ENCODE measurements at regions not wholly inside any gene's neighbourhood (a gene's known extent, or its start where the extent isn't known, plus 50 kb on each side); places are given as distances from the start of the nearest gene placed in this dataset.

GRCh38 chr5:62732677-62733121 lies 154.1 kb downstream of the LRRC70 start:
- no peak for TF ChIP-seq CTCF (IDR thresholded peaks at IDR 0.05; ENCODE audit: insufficient read depth in 1 of 2, low read depth in 1 of 2, low read length in 1 of 2, severe bottlenecking in 1 of 2, unreplicated experiment in 1 of 2)
- no TSS peak for BruUV-seq (replicated peaks)
- H3K27me3 ChIP-seq (replicated peaks; ENCODE audit: control insufficient read depth, insufficient read depth, low read length): no peaks in the 10 kb centered on the region
- no peaks in the 10 kb centered on the region for H3K36me3 Mint-ChIP-seq (ENCODE audit: insufficient read depth, unreplicated experiment)
- H3K9me3 ChIP-seq: 0 out of 2 replicates have a peak, but pooled peaks cover 4% of the 10 kb centered on the region
- H3K27ac Mint-ChIP-seq (ENCODE audit: unreplicated experiment): no peak overlapping the region
- H3K9me3 Mint-ChIP-seq (ENCODE audit: unreplicated experiment): peaks cover 13% of the 10 kb centered on the region
- DNase-seq: no peak
- no peak overlapping the region for H3K4me3 ChIP-seq (ENCODE audit: low read depth, low read length)
- POLR2A ChIA-PET: no interaction called here
- H3K4me3 Mint-ChIP-seq (ENCODE audit: unreplicated experiment): no peak overlapping the region
- intact Hi-C loops (cut with micrococcal nuclease; ENCODE audit: unreplicated experiment): no loop called here
- no peaks in the 10 kb centered on the region for H3K36me3 ChIP-seq (ENCODE audit: control insufficient read depth, insufficient read depth, low read length)
- no peaks in the 10 kb centered on the region for H3K27me3 Mint-ChIP-seq (ENCODE audit: insufficient read depth, unreplicated experiment)
- no peaks in the 10 kb centered on the region for H3K4me1 ChIP-seq
- CTCF ChIA-PET: no interaction called here
- no peaks in the 10 kb centered on the region for H3K4me1 Mint-ChIP-seq (ENCODE audit: low read depth, unreplicated experiment)

GRCh38 chr5:62731022-62731421 lies 152.4 kb downstream of the LRRC70 start:
- Mint-ChIP-seq H3K4me1 (ENCODE audit: low read depth, unreplicated experiment) (no peaks in the 10 kb centered on the region), H3K9me3 (ENCODE audit: unreplicated experiment) (peaks cover 13% of the 10 kb centered on the region), H3K36me3 (ENCODE audit: insufficient read depth, unreplicated experiment) (no peaks in the 10 kb centered on the region), H3K27me3 (ENCODE audit: insufficient read depth, unreplicated experiment) (no peaks in the 10 kb centered on the region), H3K27ac (ENCODE audit: unreplicated experiment) (no peak overlapping the region), H3K4me3 (ENCODE audit: unreplicated experiment) (no peak overlapping the region)
- no peak for DNase-seq
- no peaks in the 10 kb centered on the region for H3K4me1 ChIP-seq
- no peak overlapping the region for H3K4me3 ChIP-seq (ENCODE audit: low read depth, low read length)
- H3K27me3 ChIP-seq (replicated peaks; ENCODE audit: control insufficient read depth, insufficient read depth, low read length): no peaks in the 10 kb centered on the region
- intact Hi-C loops (cut with micrococcal nuclease; ENCODE audit: unreplicated experiment): no loop called here
- CTCF ChIA-PET: no interaction called here
- no TSS peak for BruUV-seq (replicated peaks)
- no peaks in the 10 kb centered on the region for H3K36me3 ChIP-seq (ENCODE audit: control insufficient read depth, insufficient read depth, low read length)
- 0 out of 2 replicates have a peak, but pooled peaks cover 4% of the 10 kb centered on the region for H3K9me3 ChIP-seq
- POLR2A ChIA-PET: no interaction called here
- no peak for TF ChIP-seq CTCF (IDR thresholded peaks at IDR 0.05; ENCODE audit: insufficient read depth in 1 of 2, low read depth in 1 of 2, low read length in 1 of 2, severe bottlenecking in 1 of 2, unreplicated experiment in 1 of 2)

DNA sequence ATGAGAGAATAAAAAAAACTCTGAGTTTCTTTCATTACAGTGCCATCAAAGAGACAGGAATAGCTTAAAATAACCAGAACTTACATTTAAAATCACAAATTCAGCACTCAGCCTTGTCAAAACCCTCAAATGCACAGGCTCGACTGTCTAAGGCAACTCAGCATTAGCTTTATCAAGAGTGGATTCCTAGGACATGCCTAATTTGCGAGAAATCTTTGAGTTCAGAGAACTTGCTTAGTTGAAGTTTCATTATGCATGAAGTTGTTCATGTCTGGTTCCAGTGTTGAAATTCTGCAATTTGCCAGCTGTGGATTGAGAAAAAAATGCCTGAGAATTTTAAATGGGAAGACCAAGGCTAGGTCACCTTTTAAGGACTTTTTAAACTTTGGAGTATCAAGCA lies 151.1 kb downstream of the LRRC70 start:
- ChIA-PET POLR2A (no interaction called here), CTCF (no interaction called here)
- Histone ChIP-seq H3K4me3 (ENCODE audit: low read depth, low read length) (no peak overlapping the region), H3K27me3 (replicated peaks; ENCODE audit: control insufficient read depth, insufficient read depth, low read length) (no peaks in the 10 kb centered on the region), H3K36me3 (ENCODE audit: control insufficient read depth, insufficient read depth, low read length) (no peaks in the 10 kb centered on the region), H3K9me3 (0 out of 2 replicates have a peak, but pooled peaks cover 4% of the 10 kb centered on the region), H3K4me1 (no peaks in the 10 kb centered on the region)
- TF ChIP-seq CTCF (IDR thresholded peaks at IDR 0.05; ENCODE audit: insufficient read depth in 1 of 2, low read depth in 1 of 2, low read length in 1 of 2, severe bottlenecking in 1 of 2, unreplicated experiment in 1 of 2): no peak
- DNase-seq: no peak
- intact Hi-C loops (cut with micrococcal nuclease; ENCODE audit: unreplicated experiment): no loop called here
- no peaks in the 10 kb centered on the region for H3K4me1 Mint-ChIP-seq (ENCODE audit: low read depth, unreplicated experiment)
- no TSS peak for BruUV-seq (replicated peaks)
- H3K27ac Mint-ChIP-seq (ENCODE audit: unreplicated experiment): no peak overlapping the region
- no peak overlapping the region for H3K4me3 Mint-ChIP-seq (ENCODE audit: unreplicated experiment)
- peaks cover 9% of the 10 kb centered on the region for H3K9me3 Mint-ChIP-seq (ENCODE audit: unreplicated experiment)
- no peaks in the 10 kb centered on the region for H3K27me3 Mint-ChIP-seq (ENCODE audit: insufficient read depth, unreplicated experiment)
- H3K36me3 Mint-ChIP-seq (ENCODE audit: insufficient read depth, unreplicated experiment): no peaks in the 10 kb centered on the region
